Liver (tissue), 7 donors: ENCODE measurements at regions not wholly inside any gene's neighbourhood (a gene's known extent, or its start where the extent isn't known, plus 50 kb on each side); places are given as distances from the start of the nearest gene placed in this dataset.

ENCODE experiments used
- DNase-seq: peaks from one replicate; pipeline ENCODE4 v3.0.0-alpha.2; 2017; ENCODE audit warnings: low spot score
- H3K27ac ChIP-seq, 2 donors: one replicate each; pipeline ENCODE4 v1.7.0; 2013; ENCODE audit warnings: inconsistent platforms in 2 of 2, low read length in 2 of 2, control low read depth in 1 of 2, low read depth in 1 of 2, mild to moderate bottlenecking in 1 of 2
- H3K27me3 ChIP-seq, 4 donors: one replicate each; pipeline versions ENCODE4 v1.6.1 to v1.7.0; 2013; ENCODE audit warnings: low read length in 3 of 4, inconsistent platforms in 1 of 4, mild to moderate bottlenecking in 1 of 4, moderate library complexity in 1 of 4; ENCODE audit not compliant: control insufficient read depth in 4 of 4, insufficient read depth in 4 of 4
- H3K36me3 ChIP-seq, 4 donors: one replicate each; pipeline versions ENCODE4 v1.6.1 to v1.7.0; 2013; ENCODE audit warnings: low read length in 3 of 4, mild to moderate bottlenecking in 3 of 4, low read depth in 1 of 4, moderate library complexity in 1 of 4; ENCODE audit not compliant: control insufficient read depth in 4 of 4, insufficient read depth in 3 of 4
- H3K4me1 ChIP-seq, 4 donors: one replicate each; pipeline versions ENCODE4 v1.6.1 to v1.7.0; 2013; ENCODE audit warnings: low read length in 3 of 4, mild to moderate bottlenecking in 3 of 4, moderate library complexity in 1 of 4; ENCODE audit not compliant: control insufficient read depth in 4 of 4, insufficient read depth in 4 of 4
- H3K4me3 ChIP-seq, 3 donors: one replicate each; pipeline versions ENCODE4 v1.6.1 to v1.7.0; 2013; ENCODE audit warnings: low read length in 3 of 3, control low read depth in 1 of 3, low read depth in 1 of 3, mild to moderate bottlenecking in 1 of 3
- H3K9ac ChIP-seq, 2 donors: one replicate each; pipeline ENCODE4 v1.7.0; 2013; ENCODE audit warnings: low read length in 2 of 2, mild to moderate bottlenecking in 2 of 2, moderate library complexity in 2 of 2, control low read depth in 1 of 2, low read depth in 1 of 2
- H3K9me3 ChIP-seq, 4 donors: one replicate each; pipeline versions ENCODE4 v1.6.1 to v1.7.0; 2013; ENCODE audit warnings: low read length in 3 of 4; ENCODE audit not compliant: control insufficient read depth in 4 of 4
- FOXA2 ChIP-seq: IDR thresholded peaks from 2 replicates; pipeline ENCODE4 v1.6.1; 2016; ENCODE audit warnings: antibody characterized with exemption
- HNF4G ChIP-seq: IDR thresholded peaks from 2 replicates; pipeline ENCODE4 v1.6.1; 2016; ENCODE audit warnings: antibody characterized with exemption
- JUND ChIP-seq, 2 donors: IDR thresholded peaks; 2 replicates each; pipeline ENCODE4 v1.6.1; 2016; ENCODE audit warnings: antibody characterized with exemption in 2 of 2
- NR2F2 ChIP-seq: IDR thresholded peaks from 2 replicates; pipeline ENCODE4 v1.6.1; 2016; ENCODE audit warnings: antibody characterized with exemption
- REST ChIP-seq: IDR thresholded peaks from 2 replicates; pipeline ENCODE4 v1.6.1; 2016; ENCODE audit warnings: antibody characterized with exemption, mild to moderate bottlenecking
- SP1 ChIP-seq: IDR thresholded peaks from 2 replicates; pipeline ENCODE4 v1.6.1; 2018; ENCODE audit warnings: antibody characterized with exemption, mild to moderate bottlenecking
- TAF1 ChIP-seq: conservative IDR thresholded peaks from 2 replicates; pipeline ENCODE4 v1.6.1; 2016; ENCODE audit warnings: antibody characterized with exemption, mild to moderate bottlenecking
- YY1 ChIP-seq: IDR thresholded peaks from 2 replicates; pipeline ENCODE4 v1.6.1; 2016; ENCODE audit warnings: antibody characterized with exemption, mild to moderate bottlenecking
- WGBS: extraction: QIAGEN DNeasy Blood & Tissue Kit; methylation state at CpG from one replicate; pipeline ENCODE4 v1.1.7; 2013; 5-methylcytosine and 5-hydroxymethylcytosine counted together
- TF ChIP-seq, protein P1 (sequence below): IDR thresholded peaks from 2 replicates; pipeline ENCODE4 v1.6.1; 2016; ENCODE audit warnings: antibody characterized with exemption
- donor health status: healthy.
- donor health status: healthy.
- donor health status: healthy.
- donor health status: healthy.

DNA sequence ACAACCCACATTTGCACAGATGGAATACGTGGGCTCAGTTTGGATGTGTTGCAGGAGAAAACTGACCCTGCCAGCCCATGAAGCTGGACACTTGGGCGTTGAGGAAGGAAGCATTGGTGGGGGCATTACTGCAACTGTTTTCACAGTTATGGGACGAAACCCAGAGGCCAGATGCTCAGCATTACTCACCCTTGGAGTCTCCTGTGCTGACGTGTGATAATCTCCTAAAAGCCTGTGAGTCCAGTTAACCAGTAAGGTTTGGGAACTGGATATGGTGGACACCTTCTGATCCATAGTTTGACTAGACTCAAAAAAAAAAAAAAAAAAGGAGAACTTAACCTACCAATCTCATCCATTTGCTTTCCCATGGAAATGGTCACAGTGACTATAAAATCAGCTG, 52.8 kb upstream of the EGLN3 start:
- no peaks in the 10 kb centered on the region for H3K4me1 ChIP-seq
- no peak overlapping the region for H3K4me3 ChIP-seq
- 74% methylated on average over 4 of the region's 4 CpGs for WGBS
- DNase-seq, result no peak
- H3K27ac ChIP-seq, result no peak overlapping the region
- no peaks in the 10 kb centered on the region for H3K27me3 ChIP-seq
- H3K9ac ChIP-seq, result no peak overlapping the region
- TF ChIP-seq, protein P1, sequence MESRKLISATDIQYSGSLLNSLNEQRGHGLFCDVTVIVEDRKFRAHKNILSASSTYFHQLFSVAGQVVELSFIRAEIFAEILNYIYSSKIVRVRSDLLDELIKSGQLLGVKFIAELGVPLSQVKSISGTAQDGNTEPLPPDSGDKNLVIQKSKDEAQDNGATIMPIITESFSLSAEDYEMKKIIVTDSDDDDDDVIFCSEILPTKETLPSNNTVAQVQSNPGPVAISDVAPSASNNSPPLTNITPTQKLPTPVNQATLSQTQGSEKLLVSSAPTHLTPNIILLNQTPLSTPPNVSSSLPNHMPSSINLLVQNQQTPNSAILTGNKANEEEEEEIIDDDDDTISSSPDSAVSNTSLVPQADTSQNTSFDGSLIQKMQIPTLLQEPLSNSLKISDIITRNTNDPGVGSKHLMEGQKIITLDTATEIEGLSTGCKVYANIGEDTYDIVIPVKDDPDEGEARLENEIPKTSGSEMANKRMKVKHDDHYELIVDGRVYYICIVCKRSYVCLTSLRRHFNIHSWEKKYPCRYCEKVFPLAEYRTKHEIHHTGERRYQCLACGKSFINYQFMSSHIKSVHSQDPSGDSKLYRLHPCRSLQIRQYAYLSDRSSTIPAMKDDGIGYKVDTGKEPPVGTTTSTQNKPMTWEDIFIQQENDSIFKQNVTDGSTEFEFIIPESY, result no peak
- TF ChIP-seq SP1 (no peak), YY1 (no peak), NR2F2 (no peak), REST (no peak), TAF1 (no peak)
- no peaks in the 10 kb centered on the region for H3K9me3 ChIP-seq
- no peaks in the 10 kb centered on the region for H3K36me3 ChIP-seq

GRCh38 chr14:34003082-34003668, 52.3 kb upstream of the EGLN3 start:
- no peak for TF ChIP-seq JUND (IDR thresholded peaks at IDR 0.05)
- TF ChIP-seq HNF4G, result no peak
- TF ChIP-seq FOXA2, result no peak
- H3K9me3 ChIP-seq, result no peaks in the 10 kb centered on the region
- no peaks in the 10 kb centered on the region for H3K4me1 ChIP-seq
- no peak overlapping the region for H3K9ac ChIP-seq
- no peak overlapping the region for H3K4me3 ChIP-seq
- DNase-seq, result no peak
- 82% methylated on average over 4 of the region's 4 CpGs for WGBS
- H3K36me3 ChIP-seq, result no peaks in the 10 kb centered on the region
- no peak overlapping the region for H3K27ac ChIP-seq
- no peaks in the 10 kb centered on the region for H3K27me3 ChIP-seq
